ACHN (cell line): ENCODE measurements at regions not wholly inside any gene's neighbourhood (a gene's known extent, or its start where the extent isn't known, plus 50 kb on each side); places are given as distances from the start of the nearest gene placed in this dataset.

Experiments
- DNase-seq: peaks from one replicate; pipeline ENCODE4 v3.0.0-alpha.2; 2015
- in situ Hi-C: cut with HindIII; loops from 2 replicates; pipeline ENCODE4 v1.10.0; 2017; ENCODE audit warnings: low sequenced_read_pairs, low pct_ligation_motif_present, low pct_unique_long_range_greater_than_20kb

GRCh38 chr7:57354679-57355338 is 95.2 kb upstream of the ZNF716 start:
- in situ Hi-C loops: no loop called here
- no peak for DNase-seq

- in situ Hi-C loops: no loop called here
- no peak for DNase-seq
These were observed 88.6 kb upstream of the ZNF716 start for GRCh38 chr7:57361406-57361805.

GRCh38 chr7:57362868-57363267 is 87.1 kb upstream of the ZNF716 start:
- in situ Hi-C loops: no loop called here
- no peak for DNase-seq

GRCh38 chr7:57363321-57363720 is 86.7 kb upstream of the ZNF716 start:
- in situ Hi-C loops: no loop called here
- DNase-seq: no peak

DNA sequence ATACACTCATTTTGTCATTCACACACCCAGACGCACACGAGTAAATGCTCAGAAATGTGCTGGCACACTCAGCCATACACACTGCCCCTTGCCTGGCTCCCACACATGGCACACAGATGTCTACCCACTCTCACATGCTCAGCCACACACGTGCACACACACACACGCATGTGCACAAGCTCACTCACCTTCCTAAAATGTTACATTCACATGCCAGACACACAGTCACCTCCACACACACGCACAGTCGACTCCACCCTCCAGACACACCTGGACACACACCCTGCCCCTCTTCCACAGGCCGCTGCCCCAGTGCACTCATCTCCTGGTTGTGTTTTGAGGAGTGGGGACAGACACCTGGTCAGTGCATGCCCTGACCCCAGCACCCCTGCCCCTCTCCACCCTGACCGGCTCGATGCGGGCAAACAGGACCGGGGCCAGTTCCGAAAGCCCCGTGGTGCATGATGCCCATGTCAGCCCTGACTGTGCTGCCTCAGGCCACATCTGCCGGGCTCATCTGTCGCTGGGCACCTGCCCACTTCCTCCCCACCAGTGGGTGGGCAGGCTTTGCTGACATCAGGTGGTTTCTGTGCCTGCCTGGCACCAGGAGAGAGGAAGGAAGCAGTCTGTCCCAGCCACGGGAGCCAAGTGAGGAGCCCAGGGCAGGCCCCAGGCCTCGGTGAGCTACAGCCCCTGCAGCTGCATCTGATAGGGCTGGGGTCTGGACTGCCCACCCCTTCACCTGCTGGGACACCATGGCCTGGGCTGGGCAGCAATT is 84.9 kb upstream of the ZNF716 start:
- no peak for DNase-seq
- in situ Hi-C loops: no loop called here

DNA sequence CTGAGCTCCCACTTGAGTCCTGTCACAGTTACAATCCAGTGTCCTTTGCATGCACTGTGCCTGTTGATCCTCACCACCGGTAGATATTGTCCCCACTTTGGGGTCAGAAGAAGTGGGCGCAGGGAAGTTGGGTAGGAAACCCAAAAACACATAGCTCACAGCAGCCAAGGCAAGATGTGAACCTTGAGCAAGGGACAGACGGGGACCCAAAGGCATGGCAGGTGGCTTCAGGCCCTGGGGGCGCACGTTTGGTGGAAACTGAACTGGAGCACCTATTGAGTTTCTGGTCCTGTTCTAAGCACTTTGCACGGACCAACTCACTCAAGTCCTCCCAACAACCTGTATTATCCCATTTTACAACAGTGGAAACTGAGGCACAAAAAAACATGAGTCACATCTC is 82.8 kb upstream of the ZNF716 start:
- no peak for DNase-seq
- in situ Hi-C loops: no loop called here

DNA sequence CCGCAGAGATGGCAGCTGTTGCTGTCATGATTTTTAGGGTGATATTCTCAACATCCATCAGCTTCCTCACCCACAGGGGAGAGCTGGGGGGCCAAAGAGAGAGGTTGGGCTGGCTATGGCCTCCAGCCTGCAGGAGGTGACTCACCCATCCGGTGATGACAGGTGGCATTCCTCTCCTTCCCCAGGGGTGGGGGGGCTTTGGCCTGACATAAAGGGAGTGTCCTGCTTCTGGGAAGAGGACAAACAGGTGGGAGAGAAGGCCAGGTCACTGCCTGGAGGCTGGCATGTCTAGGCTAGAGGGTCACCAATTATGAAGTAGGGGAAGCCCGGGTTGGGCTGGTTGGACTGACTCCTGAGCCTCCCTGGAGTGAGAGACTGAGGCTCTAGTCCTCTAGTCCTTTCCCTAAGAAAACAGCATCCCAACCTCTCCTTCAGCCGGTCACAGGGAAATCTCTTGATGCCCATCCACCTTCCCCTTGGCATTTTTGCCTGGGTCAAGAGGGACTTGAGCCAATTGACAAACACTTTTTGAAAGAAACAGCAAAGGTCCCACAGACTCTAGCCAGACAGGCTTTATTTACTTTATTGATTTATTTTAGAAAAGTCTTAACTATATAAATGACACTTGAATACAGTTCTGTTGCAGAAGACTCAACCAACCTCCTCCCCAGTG is 79.8 kb upstream of the ZNF716 start:
- no peak for DNase-seq
- in situ Hi-C loops: no loop called here

DNA sequence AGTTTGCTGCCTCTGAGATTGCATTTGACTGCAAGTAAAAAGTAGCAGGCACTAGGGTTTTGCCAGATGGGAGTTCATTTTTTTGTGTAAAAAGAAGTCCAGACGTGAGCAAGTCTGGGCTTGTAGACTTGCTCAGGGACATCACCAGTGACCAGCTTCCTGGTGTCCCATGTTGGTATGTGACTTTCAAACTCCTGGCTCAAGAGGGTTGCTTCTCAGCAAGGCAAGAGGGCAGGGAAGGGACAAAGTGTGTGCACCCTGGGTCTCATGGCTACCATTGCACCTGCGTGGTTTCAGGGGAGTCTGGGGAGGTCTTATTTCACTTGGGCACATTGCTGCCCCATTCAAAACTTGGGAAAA is 79.3 kb upstream of the ZNF716 start:
- in situ Hi-C loops: no loop called here

GRCh38 chr7:57375783-57376182 is 74.2 kb upstream of the ZNF716 start:
- in situ Hi-C loops: no loop called here

More for the DNA sequence above, 79.3 kb upstream of the ZNF716 start:
- no peak for DNase-seq

DNA sequence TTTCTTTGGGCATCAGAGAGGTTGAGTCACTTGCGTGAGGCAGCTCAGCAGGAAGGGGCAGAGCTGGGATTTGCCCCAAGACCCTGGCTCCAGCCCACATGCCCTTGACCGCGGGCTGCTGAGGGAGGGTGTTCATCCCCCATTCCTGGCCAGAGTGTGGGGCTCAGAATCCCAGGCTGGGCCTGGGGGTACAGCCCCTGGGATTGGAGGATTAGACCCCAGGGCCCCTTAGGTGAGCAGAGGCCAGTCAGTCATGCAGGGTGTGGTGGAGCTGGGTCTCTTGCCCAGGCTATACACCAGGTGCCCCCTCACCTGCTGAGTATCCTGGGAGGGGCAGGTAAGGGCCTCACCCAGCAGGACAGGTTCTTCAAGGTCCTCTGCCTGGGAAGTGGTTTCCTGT is 68.4 kb upstream of the ZNF716 start:
- no peak for DNase-seq
- in situ Hi-C loops: no loop called here

More at GRCh38 chr7:57375783-57376182, 74.2 kb upstream of the ZNF716 start:
- no peak for DNase-seq

DNA sequence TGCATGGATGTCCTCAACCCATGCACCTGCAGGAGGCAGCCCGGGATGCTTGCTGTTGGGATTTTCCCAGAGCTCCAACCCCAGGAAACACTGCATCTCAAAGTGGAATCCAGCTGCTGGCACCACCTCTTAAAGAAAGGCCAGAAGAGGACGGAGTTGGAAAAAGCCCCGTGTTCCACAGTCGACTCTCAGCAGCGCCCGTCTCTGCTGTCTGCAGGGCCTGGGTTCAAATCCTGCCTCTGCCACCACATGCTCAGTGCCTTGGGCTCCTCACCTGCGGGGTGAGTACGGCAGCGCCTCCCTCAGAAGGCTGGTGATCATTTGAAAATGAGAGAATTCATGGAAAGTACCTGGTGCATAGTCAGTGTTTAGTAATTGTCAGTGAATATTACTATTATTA is 65.6 kb upstream of the ZNF716 start:
- DNase-seq: no peak
- in situ Hi-C loops: no loop called here

GRCh38 chr7:57385668-57386067 is 64.3 kb upstream of the ZNF716 start:
- in situ Hi-C loops: no loop called here
- DNase-seq: no peak

- in situ Hi-C loops: no loop called here
- DNase-seq: no peak
These were observed 61.2 kb upstream of the ZNF716 start for GRCh38 chr7:57388761-57389160.

GRCh38 chr7:57398548-57398947 is 51.4 kb upstream of the ZNF716 start:
- in situ Hi-C loops: no loop called here

GRCh38 chr7:57399251-57399940 is 50.6 kb upstream of the ZNF716 start:
- in situ Hi-C loops: no loop called here
- no peak for DNase-seq

More at GRCh38 chr7:57398548-57398947, 51.4 kb upstream of the ZNF716 start:
- no peak for DNase-seq

GRCh38 chr7:57399972-57400371 is 50.0 kb upstream of the ZNF716 start:
- in situ Hi-C loops: no loop called here
- DNase-seq: no peak
